HG03354 (cell line): ENCODE measurements at regions not wholly inside any gene's neighbourhood (a gene's known extent, or its start where the extent isn't known, plus 50 kb on each side); places are given as distances from the start of the nearest gene placed in this dataset.

ENCODE experiments used
- ATAC-seq: cut with Tn5 transposase; IDR thresholded peaks from one replicate; pipeline ENCODE4 v1.9.1; 2021; ENCODE audit warnings: mild to moderate bottlenecking; ENCODE audit not compliant: unreplicated experiment, poor library complexity, severe bottlenecking

DNA sequence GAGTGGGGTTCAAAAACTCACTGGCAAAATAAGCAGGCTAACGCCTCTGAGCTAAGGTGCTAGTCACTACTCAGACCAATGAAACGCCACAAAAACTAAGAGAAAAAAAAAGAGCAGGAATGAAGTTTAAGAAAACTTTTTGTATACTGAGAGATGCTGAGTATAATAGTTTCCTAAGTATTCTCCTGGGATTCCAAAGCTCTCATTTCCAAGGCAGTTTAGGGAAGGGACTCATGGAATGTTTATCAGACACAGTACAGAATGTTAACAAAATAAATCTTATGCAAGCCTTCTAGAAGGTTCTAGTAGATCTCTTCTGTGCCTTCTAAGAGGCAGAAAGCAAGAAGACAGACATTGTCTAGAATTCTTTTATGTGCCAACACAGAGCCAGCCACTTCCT lies 361.9 kb downstream of the MTRR start:
- no peak for ATAC-seq

DNA sequence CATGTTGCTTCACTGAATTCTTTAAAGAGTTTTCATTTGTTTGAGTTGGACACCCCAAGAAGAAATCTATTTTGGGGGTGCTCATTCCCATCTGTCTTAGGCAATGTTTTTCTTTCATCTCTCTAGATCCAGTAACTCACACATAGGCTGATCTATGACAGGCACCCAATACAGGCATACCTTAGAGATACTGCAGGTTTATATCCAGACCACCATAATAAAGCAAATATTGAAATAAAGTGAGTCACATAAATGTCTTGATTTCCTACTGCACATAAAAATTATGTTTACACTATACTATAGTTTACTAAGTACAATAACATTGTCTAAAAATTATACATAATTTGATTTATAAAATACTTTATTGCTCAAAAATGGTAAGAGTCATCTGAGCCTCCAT lies 364.5 kb downstream of the MTRR start:
- ATAC-seq = no peak

DNA sequence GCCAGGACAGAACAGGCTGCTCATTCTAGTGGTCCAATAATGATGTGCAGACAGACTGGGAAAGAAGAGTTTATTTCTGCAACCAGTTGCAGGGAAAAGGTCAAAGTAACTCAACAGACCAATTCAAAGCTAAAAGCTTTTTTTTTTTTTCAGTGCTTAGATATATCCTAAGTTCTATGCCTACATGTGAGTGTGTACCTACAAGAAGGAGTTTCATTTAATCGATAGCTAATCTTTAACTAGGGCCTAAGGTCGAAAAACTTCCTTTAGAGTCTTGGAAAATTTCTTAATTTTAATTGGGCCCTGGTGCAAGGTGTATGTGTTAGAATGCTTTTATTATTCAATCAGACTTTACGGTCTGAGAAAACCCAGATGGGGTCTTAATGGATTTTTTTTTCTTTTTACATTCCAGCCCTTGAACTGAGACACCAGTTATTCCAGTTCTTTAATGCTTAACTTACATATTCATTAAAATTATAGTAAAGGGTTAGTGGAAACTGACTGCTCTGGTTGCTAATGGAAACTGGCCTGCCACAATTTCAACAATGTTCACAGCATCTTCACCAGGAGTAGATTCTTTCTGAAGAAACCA lies 365.3 kb downstream of the MTRR start:
- no peak for ATAC-seq

DNA sequence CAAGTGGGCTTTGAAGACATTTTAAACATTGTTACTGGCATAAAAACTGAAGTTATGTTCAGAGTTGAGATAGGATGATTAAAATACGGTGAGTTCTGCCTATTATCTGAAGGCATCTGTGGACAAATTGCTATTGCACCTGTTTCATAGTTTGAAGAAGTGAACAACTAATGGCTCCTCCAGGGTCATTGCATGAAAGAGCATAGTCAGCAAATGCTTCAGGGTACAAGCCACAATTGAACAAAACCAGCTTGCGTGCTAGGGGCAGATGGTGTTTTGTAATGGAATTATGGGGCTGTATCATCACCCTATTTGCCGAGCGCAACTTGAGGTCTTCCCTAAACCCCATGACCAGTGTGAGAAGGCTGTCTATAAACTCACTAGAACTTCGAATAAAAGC lies 369.1 kb downstream of the MTRR start:
- ATAC-seq = no peak

DNA sequence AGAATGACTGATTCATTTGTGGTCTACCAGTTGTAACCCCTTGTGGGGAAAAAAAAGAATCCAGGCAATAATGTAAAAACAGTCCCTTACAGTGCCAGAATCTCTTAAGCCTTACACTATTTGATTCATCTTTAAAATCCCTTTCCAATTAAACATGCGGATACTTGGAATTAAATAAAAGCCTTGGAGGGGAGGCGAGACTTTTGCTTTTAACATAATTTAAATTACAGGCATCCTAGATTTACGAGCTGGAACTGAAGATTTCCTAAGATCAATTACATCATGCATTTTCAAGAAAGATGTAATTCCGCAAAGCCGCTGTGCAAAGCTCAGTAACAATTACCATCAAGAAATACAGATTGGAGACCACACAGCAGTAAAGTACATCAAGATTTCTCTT lies 370.2 kb downstream of the MTRR start:
- ATAC-seq = no peak

DNA sequence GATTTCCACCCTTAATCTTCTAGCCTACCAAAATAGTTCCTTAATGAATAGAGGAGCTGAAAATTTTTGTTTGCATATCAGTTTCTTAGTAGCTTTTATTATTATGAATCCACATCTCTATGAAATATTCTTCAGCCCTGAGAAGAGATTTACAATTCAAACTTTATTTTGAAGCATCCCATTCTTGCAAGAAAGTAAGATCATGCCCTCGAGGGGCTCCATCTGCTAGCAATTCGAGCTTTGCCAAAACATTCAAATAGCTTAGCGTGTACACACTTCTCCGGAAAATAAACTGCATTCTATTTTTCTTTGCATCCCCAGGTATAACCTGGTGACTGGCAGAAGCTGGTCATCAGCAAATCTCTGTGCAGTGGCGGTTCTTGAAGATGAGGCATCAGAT lies 370.7 kb downstream of the MTRR start:
- ATAC-seq = no peak

GRCh38 chr5:8241076-8241475 lies 372.1 kb downstream of the MTRR start:
- no peak for ATAC-seq

GRCh38 chr5:8241558-8241957 lies 372.6 kb downstream of the MTRR start:
- no peak for ATAC-seq

DNA sequence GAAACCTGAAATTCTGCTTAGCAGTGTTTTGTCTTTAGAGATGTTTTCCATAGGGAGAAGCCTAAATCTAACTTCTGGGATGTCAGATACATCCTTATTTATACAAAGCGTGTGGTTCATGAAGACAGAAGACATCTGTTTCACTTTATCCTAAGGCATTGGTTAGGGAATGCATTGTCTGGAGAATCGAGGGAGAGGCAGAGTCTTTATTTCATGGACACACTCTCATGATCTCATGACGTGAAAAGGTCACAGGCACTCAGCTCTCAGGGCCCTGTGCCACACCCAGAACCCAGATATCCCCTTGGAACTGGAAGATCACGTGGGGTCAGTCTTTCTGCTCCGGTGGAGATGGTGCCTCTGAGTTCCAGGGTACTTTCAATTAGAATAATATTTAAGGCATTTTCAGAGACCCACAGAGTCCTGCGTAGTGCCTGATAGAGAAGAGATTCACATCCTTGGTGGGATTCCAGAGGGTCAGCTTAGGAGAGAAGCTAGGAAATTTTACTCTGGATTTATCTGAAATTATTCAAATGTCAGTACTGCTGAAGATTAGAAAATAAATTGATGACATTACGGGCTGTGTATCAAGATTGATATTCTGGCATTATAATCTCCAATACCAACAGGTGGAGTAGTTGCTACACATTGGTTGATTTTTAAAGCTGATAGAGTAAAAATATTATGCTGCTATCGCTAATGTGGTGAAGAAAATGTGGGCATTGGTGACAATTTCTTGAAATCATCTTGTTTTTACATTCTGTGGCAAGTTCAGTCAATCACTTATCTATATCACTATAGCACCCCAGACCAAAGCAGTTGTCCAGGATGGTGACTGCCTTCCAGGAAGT lies 378.3 kb downstream of the MTRR start:
- ATAC-seq = no peak

- no peak for ATAC-seq
These were observed 384.4 kb downstream of the MTRR start for GRCh38 chr5:8253376-8253775.

DNA sequence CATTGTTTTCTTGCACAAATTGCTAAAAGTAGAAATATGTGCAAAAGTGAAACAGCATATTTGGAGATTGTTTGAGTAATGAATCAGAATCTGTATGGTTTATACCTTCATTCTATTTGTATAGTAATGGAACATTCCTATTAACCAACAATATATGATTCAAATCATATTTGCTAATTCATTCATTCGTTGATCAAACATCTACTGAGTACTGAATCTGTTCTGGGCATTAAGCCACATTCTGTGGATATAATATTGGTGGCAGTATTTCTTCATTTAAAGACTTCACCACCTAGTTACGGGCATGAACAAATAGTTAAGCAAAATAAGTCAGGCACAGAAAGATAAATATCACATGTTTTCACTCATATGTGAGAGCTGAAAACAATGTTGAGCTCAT lies 385.7 kb downstream of the MTRR start:
- no peak for ATAC-seq

DNA sequence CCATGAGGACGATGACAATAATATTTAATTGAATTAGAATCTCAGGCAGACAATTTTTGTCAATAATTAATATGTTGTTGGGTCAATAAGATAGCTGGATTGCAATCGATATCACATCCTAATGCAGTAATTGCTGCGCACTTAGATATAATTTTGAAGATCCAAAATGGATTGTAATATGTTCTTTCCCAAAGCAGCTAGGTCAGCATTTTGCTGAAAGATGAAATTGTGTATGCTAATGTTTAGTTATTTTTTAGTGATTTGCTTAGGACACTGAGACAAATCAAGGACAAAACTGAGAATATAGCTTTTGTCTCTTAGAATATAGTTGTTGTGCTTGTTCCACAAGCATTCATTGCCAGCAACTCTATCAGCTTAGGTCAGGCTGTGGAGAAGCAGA lies 389.9 kb downstream of the MTRR start:
- ATAC-seq = no peak

DNA sequence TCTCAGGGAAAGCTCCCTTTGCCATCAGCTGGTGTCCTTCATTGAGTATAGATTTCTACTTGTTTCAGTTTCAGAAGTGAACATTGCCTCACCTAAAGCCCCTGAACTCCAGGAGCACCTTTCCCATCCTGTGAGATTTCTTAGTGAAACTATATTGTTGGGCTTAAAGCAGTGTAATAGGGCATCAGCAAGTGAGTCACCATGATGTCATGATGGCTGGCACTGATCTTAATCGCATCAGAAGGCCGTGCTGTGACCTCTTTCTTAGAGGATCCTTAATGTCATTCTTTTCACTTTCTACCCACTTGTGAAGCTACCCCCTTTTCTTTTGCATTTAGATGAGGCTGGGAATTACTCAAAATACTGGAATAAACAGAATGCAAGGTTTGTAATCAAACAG lies 401.3 kb downstream of the MTRR start:
- no peak for ATAC-seq

DNA sequence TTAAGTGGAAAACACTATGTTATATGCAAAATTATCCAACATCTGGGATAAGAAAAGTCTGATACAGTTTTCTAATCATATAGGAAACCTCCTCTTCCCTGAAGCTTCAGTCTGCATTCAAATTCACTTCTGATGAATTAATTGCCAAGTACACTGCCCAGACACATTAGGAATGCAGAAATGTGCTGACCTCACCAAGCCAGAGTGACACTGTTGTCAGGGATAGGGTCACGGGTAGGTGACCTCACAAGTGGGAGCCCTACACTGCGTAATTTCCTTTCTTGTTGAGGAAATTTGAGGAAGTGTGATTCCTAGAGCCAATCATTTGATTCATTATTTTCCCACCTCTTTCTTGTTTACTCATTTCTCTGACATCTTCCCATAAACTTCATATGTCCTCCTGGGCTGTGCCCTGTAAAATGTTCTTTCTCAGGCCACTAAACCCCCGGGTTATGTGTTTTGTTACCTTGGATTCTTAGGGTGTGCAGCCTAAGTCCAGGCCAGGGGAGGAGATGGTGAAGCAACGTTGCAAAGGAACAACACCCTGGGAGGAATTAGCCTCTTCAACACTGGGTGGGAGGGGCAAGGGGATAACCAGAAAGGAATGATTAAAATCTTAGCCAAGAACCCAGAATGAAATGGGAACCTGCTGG lies 411.9 kb downstream of the MTRR start:
- no peak for ATAC-seq

DNA sequence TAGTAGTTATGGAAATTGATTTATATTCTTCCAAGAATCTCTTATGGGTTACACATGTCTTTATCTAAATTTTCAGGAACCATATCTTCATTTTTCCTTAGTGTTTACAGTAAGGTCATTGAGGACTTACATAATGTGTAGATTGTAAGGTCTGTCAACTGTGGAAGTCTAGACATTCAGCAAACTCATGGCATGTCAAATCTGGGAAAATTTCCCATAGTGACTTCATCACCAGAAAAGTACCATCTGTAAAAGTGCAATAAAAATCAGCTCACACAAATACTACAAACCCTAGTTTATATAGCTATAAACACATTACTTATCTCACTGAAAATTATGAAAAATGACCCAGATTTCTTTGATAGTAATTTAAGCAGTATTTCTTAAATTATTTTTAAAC lies 419.4 kb downstream of the MTRR start:
- no peak for ATAC-seq

DNA sequence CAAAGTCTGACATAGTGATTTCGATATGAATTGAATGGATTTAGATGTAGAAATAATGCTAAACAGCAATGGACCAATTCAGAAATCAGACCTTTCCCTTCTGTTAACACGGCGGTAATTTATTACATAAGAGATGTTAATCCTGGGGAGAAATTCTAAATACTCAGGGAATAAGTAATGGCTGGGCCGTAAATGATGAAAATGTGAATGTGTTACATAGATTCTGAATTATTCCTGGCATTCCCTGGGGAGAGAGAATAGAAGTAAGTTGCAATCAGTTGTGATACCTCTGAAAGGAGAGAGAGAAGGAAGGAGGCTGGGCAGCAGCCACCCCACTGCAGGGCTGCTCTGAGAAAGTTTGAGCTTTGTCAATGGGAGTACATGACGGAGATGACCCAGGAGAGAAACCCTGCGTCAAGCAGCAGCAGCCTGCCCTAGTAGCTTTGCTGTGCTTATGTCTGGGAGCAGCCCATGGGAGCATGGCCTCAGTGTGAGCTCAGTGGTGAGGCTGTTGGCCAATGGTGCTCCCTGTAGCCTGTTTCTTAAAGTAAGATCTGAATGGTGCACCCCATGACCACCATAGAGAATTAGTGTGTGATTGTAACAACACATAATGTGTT lies 420.1 kb downstream of the MTRR start:
- ATAC-seq = no peak

DNA sequence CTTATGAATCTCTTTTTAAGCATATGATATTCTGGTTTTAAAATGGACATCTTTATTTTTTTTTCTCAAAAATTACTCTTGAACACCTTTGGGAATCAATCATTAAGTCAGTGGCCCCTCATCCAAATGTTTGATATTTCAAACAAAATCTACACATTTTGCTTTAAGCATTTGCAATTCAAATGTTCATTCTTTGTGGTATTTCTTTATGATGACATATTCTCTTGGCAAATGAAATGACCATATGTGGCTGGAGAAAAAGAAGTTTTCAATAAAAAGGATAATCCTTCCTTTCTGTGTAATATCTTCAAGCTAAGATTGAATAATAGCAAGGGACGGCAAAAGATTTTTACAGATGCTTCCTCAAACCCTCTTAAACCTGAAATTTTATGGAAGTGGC lies 420.8 kb downstream of the MTRR start:
- no peak for ATAC-seq

DNA sequence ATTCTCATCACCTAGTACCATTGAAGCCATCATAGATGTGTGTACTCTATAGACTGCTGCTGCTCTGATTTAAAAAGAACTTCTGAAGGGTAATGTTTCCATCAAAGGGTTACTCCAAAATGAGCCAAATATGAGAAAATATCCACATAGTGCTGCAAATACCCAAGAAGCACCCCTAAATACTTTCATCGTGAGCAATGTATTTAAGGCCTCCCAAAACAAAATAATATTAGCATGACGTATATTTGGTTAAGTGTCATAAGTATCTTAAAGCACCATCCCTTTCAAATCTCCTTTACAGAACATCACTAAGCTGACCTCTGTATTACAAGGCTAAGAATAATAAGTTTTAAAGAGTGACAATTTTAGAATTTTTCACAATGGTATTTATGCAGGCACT lies 421.8 kb downstream of the MTRR start:
- ATAC-seq = no peak

- no peak for ATAC-seq
These were observed 422.7 kb downstream of the MTRR start for GRCh38 chr5:8291641-8292040.

DNA sequence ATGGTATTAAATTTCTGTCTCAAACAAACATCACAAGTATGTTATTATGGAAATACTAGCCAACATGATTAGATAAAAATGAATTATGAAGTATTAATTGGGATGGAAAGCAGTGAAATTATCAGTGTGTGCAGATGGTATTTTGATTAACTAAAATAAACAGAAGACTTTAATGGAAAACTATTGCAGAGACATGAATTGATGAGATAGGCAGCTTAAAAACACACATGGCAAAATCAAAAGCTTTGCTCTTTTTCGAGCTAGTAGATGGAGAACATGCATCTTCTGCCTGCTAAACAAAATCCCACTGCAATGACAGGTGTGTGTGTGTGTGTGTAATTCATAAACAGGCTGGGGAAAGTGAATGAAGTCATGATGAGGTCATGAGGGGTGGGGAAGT lies 426.2 kb downstream of the MTRR start:
- no peak for ATAC-seq

GRCh38 chr5:8299716-8300115 lies 430.8 kb downstream of the MTRR start:
- no peak for ATAC-seq
